ENCODE measurements at regions not wholly inside any gene's neighbourhood (a gene's known extent, or its start where the extent isn't known, plus 50 kb on each side); places are given as distances from the start of the nearest gene placed in this dataset.

- no peak overlapping the region for H3K27ac ChIP-seq
- 77 to 79% methylated on average over 23 of the region's 23 CpGs for WGBS, 2 donors
- no peaks in the 10 kb centered on the region for H3K9me3 ChIP-seq
- DNase-seq = no peak
- no peaks in the 10 kb centered on the region for H3K4me1 ChIP-seq
- no peak overlapping the region for H3K4me3 ChIP-seq
- ATAC-seq = no peak
- intact Hi-C loops (cut with DNase I) = no loop called here
- no peak for TF ChIP-seq CTCF (IDR thresholded peaks at IDR 0.05)
- no peak for TF ChIP-seq POLR2A (IDR thresholded peaks at IDR 0.05)
- H3K27me3 ChIP-seq = no peaks in the 10 kb centered on the region
- H3K36me3 ChIP-seq (replicated peaks in 1 of 2; ENCODE audit: insufficient read depth in 1 of 2, low read depth in 2 of 2) = no peaks in the 10 kb centered on the region
These were observed 78.4 kb upstream of the KCNA3 start for GRCh38 chr1:110752941-110753725.

- TF ChIP-seq POLR2A (IDR thresholded peaks at IDR 0.05) = no peak
- no peak for TF ChIP-seq CTCF (IDR thresholded peaks at IDR 0.05)
- 14 to 24% methylated on average over 3 of the region's 3 CpGs for WGBS, 2 donors
- H3K27me3 ChIP-seq = no peaks in the 10 kb centered on the region
- H3K4me3 ChIP-seq = no peak overlapping the region
- intact Hi-C loops (cut with DNase I) = no loop called here
- no peak overlapping the region for H3K27ac ChIP-seq
- ATAC-seq (no peak), DNase-seq (no peak)
- no peaks in the 10 kb centered on the region for H3K4me1 ChIP-seq
- H3K36me3 ChIP-seq (replicated peaks in 1 of 2; ENCODE audit: insufficient read depth in 1 of 2, low read depth in 2 of 2) = no peaks in the 10 kb centered on the region
- no peaks in the 10 kb centered on the region for H3K9me3 ChIP-seq
These were observed 75.8 kb upstream of the KCNA3 start for GRCh38 chr1:110750562-110750961.

GRCh38 chr1:110749960-110750359, 75.2 kb upstream of the KCNA3 start:
- Histone ChIP-seq H3K36me3 (replicated peaks in 1 of 2; ENCODE audit: insufficient read depth in 1 of 2, low read depth in 2 of 2) (no peaks in the 10 kb centered on the region), H3K27ac (no peak overlapping the region), H3K4me1 (no peaks in the 10 kb centered on the region), H3K9me3 (no peaks in the 10 kb centered on the region), H3K27me3 (no peaks in the 10 kb centered on the region), H3K4me3 (no peak overlapping the region)
- intact Hi-C loops (cut with DNase I) = no loop called here
- WGBS, 2 donors = 40 to 43% methylated on average over 4 of the region's 4 CpGs
- TF ChIP-seq CTCF (IDR thresholded peaks at IDR 0.05) = no peak
- TF ChIP-seq POLR2A (IDR thresholded peaks at IDR 0.05) = no peak
- ATAC-seq (peak; percentile 38), DNase-seq (peak in 2 of 4 donors; percentile 11 to 12)

- no peaks in the 10 kb centered on the region for H3K4me1 ChIP-seq
- WGBS, 2 donors = 15 to 24% methylated on average over 10 of the region's 10 CpGs
- H3K27ac ChIP-seq = no peak overlapping the region
- no peaks in the 10 kb centered on the region for H3K9me3 ChIP-seq
- ATAC-seq (no peak), DNase-seq (peak; percentile 28 to 50 (median 46))
- H3K27me3 ChIP-seq = no peaks in the 10 kb centered on the region
- intact Hi-C loops (cut with DNase I) = no loop called here
- TF ChIP-seq POLR2A (IDR thresholded peaks at IDR 0.05) (no peak), CTCF (IDR thresholded peaks at IDR 0.05) (no peak)
- no peak overlapping the region for H3K4me3 ChIP-seq
- no peaks in the 10 kb centered on the region for H3K36me3 ChIP-seq (replicated peaks in 1 of 2; ENCODE audit: insufficient read depth in 1 of 2, low read depth in 2 of 2)
These were observed 72.0 kb upstream of the KCNA3 start for GRCh38 chr1:110746644-110747259.

GRCh38 chr1:110743397-110743796, 68.7 kb upstream of the KCNA3 start:
- DNase-seq (no peak), ATAC-seq (no peak)
- intact Hi-C loops (cut with DNase I) = no loop called here
- no peaks in the 10 kb centered on the region for H3K9me3 ChIP-seq
- TF ChIP-seq POLR2A (IDR thresholded peaks at IDR 0.05) (no peak), CTCF (IDR thresholded peaks at IDR 0.05) (no peak)
- H3K4me1 ChIP-seq = no peaks in the 10 kb centered on the region
- H3K4me3 ChIP-seq = no peak overlapping the region
- H3K36me3 ChIP-seq (replicated peaks in 1 of 2; ENCODE audit: insufficient read depth in 1 of 2, low read depth in 2 of 2) = no peaks in the 10 kb centered on the region
- H3K27me3 ChIP-seq = no peaks in the 10 kb centered on the region
- no peak overlapping the region for H3K27ac ChIP-seq

All from body of pancreas (tissue), 4 donors.